ENCODE measurements at regions not wholly inside any gene's neighbourhood (a gene's known extent, or its start where the extent isn't known, plus 50 kb on each side); places are given as distances from the start of the nearest gene placed in this dataset.

- Histone ChIP-seq H3K4me2 (ENCODE audit: low read length) (no peak overlapping the region), H3K9ac (ENCODE audit: low read length) (no peak overlapping the region), H3K27me3 (ENCODE audit: low read depth, low read length) (no peaks in the 10 kb centered on the region), H3K9me3 (ENCODE audit: insufficient read depth, low read length) (no peaks in the 10 kb centered on the region), H3K36me3 (replicated peaks; ENCODE audit: low read depth, low read length) (no peaks in the 10 kb centered on the region), H3K4me3 (ENCODE audit: low read length) (no peak overlapping the region), H2AFZ (ENCODE audit: low read depth, low read length) (no peak overlapping the region), H4K20me1 (ENCODE audit: insufficient read depth, low read length) (no peaks in the 10 kb centered on the region), H3K27ac (ENCODE audit: low read length) (no peak overlapping the region), H3K79me2 (ENCODE audit: low read length) (no peaks in the 10 kb centered on the region), H3K4me1 (ENCODE audit: low read length) (peaks cover 11% of the 10 kb centered on the region)
- TF ChIP-seq CTCF (IDR thresholded peaks at IDR 0.05; ENCODE audit: low read depth, low read length) (no peak), EZH2phosphoT487 (IDR thresholded peaks at IDR 0.05; ENCODE audit: low read depth) (no peak)
These were observed 719.7 kb upstream of the SOX11 start for GRCh38 chr2:4972472-4972871.

- H4K20me1 ChIP-seq (ENCODE audit: insufficient read depth, low read length): no peaks in the 10 kb centered on the region
These were observed 718.8 kb upstream of the SOX11 start for GRCh38 chr2:4973354-4973753.

GRCh38 chr2:4973973-4974372 is 718.2 kb upstream of the SOX11 start:
- H3K4me2 ChIP-seq (ENCODE audit: low read length): no peak overlapping the region
- H3K79me2 ChIP-seq (ENCODE audit: low read length): no peaks in the 10 kb centered on the region
- no peaks in the 10 kb centered on the region for H3K27me3 ChIP-seq (ENCODE audit: low read depth, low read length)
- no peak overlapping the region for H3K9ac ChIP-seq (ENCODE audit: low read length)
- no peak overlapping the region for H3K27ac ChIP-seq (ENCODE audit: low read length)
- H3K9me3 ChIP-seq (ENCODE audit: insufficient read depth, low read length): no peaks in the 10 kb centered on the region
- TF ChIP-seq EZH2phosphoT487 (IDR thresholded peaks at IDR 0.05; ENCODE audit: low read depth) (no peak), CTCF (IDR thresholded peaks at IDR 0.05; ENCODE audit: low read depth, low read length) (no peak)
- peaks cover 11% of the 10 kb centered on the region for H3K4me1 ChIP-seq (ENCODE audit: low read length)
- no peaks in the 10 kb centered on the region for H4K20me1 ChIP-seq (ENCODE audit: insufficient read depth, low read length)
- no peak overlapping the region for H3K4me3 ChIP-seq (ENCODE audit: low read length)
- H2AFZ ChIP-seq (ENCODE audit: low read depth, low read length): no peak overlapping the region
- no peaks in the 10 kb centered on the region for H3K36me3 ChIP-seq (replicated peaks; ENCODE audit: low read depth, low read length)

More at GRCh38 chr2:4973354-4973753, 718.8 kb upstream of the SOX11 start:
- no peaks in the 10 kb centered on the region for H3K9me3 ChIP-seq (ENCODE audit: insufficient read depth, low read length)
- H3K4me1 ChIP-seq (ENCODE audit: low read length): peaks cover 11% of the 10 kb centered on the region
- no peak overlapping the region for H2AFZ ChIP-seq (ENCODE audit: low read depth, low read length)
- H3K36me3 ChIP-seq (replicated peaks; ENCODE audit: low read depth, low read length): no peaks in the 10 kb centered on the region
- H3K79me2 ChIP-seq (ENCODE audit: low read length): no peaks in the 10 kb centered on the region
- no peak overlapping the region for H3K27ac ChIP-seq (ENCODE audit: low read length)
- no peak overlapping the region for H3K9ac ChIP-seq (ENCODE audit: low read length)
- no peak overlapping the region for H3K4me3 ChIP-seq (ENCODE audit: low read length)
- no peak for TF ChIP-seq CTCF (IDR thresholded peaks at IDR 0.05; ENCODE audit: low read depth, low read length)
- TF ChIP-seq EZH2phosphoT487 (IDR thresholded peaks at IDR 0.05; ENCODE audit: low read depth): no peak
- no peak overlapping the region for H3K4me2 ChIP-seq (ENCODE audit: low read length)
- H3K27me3 ChIP-seq (ENCODE audit: low read depth, low read length): no peaks in the 10 kb centered on the region

GRCh38 chr2:4976407-4976806 is 715.8 kb upstream of the SOX11 start:
- Histone ChIP-seq H2AFZ (ENCODE audit: low read depth, low read length) (no peak overlapping the region), H3K9ac (ENCODE audit: low read length) (no peak overlapping the region), H3K4me1 (ENCODE audit: low read length) (no peaks in the 10 kb centered on the region; the same call in 1 of the 2 replicates), H3K36me3 (replicated peaks; ENCODE audit: low read depth, low read length) (no peaks in the 10 kb centered on the region), H3K27me3 (ENCODE audit: low read depth, low read length) (no peaks in the 10 kb centered on the region), H3K27ac (ENCODE audit: low read length) (no peak overlapping the region), H3K79me2 (ENCODE audit: low read length) (no peaks in the 10 kb centered on the region), H4K20me1 (ENCODE audit: insufficient read depth, low read length) (no peaks in the 10 kb centered on the region), H3K4me3 (ENCODE audit: low read length) (no peak overlapping the region), H3K4me2 (ENCODE audit: low read length) (no peak overlapping the region), H3K9me3 (ENCODE audit: insufficient read depth, low read length) (no peaks in the 10 kb centered on the region)
- TF ChIP-seq EZH2phosphoT487 (IDR thresholded peaks at IDR 0.05; ENCODE audit: low read depth) (no peak), CTCF (IDR thresholded peaks at IDR 0.05; ENCODE audit: low read depth, low read length) (no peak)

Data from OCI-LY3 (cell line).